A549 (cell line): ENCODE measurements at regions not wholly inside any gene's neighbourhood (a gene's known extent, or its start where the extent isn't known, plus 50 kb on each side); places are given as distances from the start of the nearest gene placed in this dataset.
"Not testable (repeated sequence)": the region's sequence is repeated elsewhere in the genome, so short reads cannot be mapped to it uniquely, and the experiment has no call there.

ENCODE experiments used
- CBX8 ChIP-seq: fragments of 200-600 bp; sonication (generic); IDR thresholded peaks from 2 replicates; pipeline ENCODE4 v1.6.1; 2016
- CHD2 ChIP-seq: fragments of 150-350 bp; IDR thresholded peaks from 2 replicates; pipeline ENCODE4 v1.6.1; 2014; ENCODE audit warnings: low read length; ENCODE audit not compliant: partially characterized antibody
- CTCF ChIP-seq: fragments of >200 bp; sonication (Bioruptor Twin); formaldehyde crosslinking; IDR thresholded peaks from 3 replicates; pipeline ENCODE4 v1.5.1; 2016
- E2F6 ChIP-seq: IDR thresholded peaks from 2 replicates; pipeline ENCODE4 v1.6.1; 2012; ENCODE audit warnings: low read depth, borderline replicate concordance
- HOXB13 ChIP-seq: fragments of 250-450 bp; sonication (Bioruptor Pico); IDR thresholded peaks from 2 replicates; pipeline ENCODE4 v1.5.0; 2020; ENCODE audit warnings: low read depth, mild to moderate bottlenecking, moderate library complexity
- HOXB5 ChIP-seq: fragments of 250-450 bp; sonication (Bioruptor Pico); IDR thresholded peaks from 2 replicates; pipeline ENCODE4 v1.5.0; 2020; ENCODE audit warnings: mild to moderate bottlenecking, moderate library complexity
- KDM5A ChIP-seq: fragments of 200-600 bp; sonication (generic); IDR thresholded peaks from 2 replicates; pipeline ENCODE4 v1.6.1; 2016; ENCODE audit warnings: antibody characterized with exemption, mild to moderate bottlenecking
- MAX ChIP-seq: IDR thresholded peaks from 2 replicates; pipeline ENCODE4 v1.6.1; 2012
- POLR2A ChIP-seq: IDR thresholded peaks from 2 replicates; pipeline ENCODE4 v1.6.1; 2012; ENCODE audit warnings: mild to moderate bottlenecking, low read length
- RFX5 ChIP-seq: fragments of 450-650 bp; IDR thresholded peaks from 2 replicates; pipeline ENCODE4 v1.7.1; 2014; ENCODE audit warnings: antibody characterized with exemption, mild to moderate bottlenecking, moderate library complexity
- SREBF2 ChIP-seq: fragments of 450-650 bp; IDR thresholded peaks from 2 replicates; pipeline ENCODE4 v1.6.1; 2014; ENCODE audit warnings: mild to moderate bottlenecking, moderate library complexity
- ZC3H11A ChIP-seq: fragments of 450-650 bp; IDR thresholded peaks from 2 replicates; pipeline ENCODE4 v1.6.1; 2014; ENCODE audit warnings: antibody characterized with exemption, mild to moderate bottlenecking
- ZFP36 ChIP-seq: fragments of 450-650 bp; IDR thresholded peaks from 2 replicates; pipeline ENCODE4 v1.6.1; 2014; ENCODE audit warnings: borderline replicate concordance; ENCODE audit not compliant: partially characterized antibody
- TF ChIP-seq, protein P1 (sequence below): fragments of 150-350 bp; IDR thresholded peaks from 2 replicates; pipeline ENCODE4 v1.6.1; 2014; ENCODE audit warnings: low read depth, mild to moderate bottlenecking, low read length

DNA sequence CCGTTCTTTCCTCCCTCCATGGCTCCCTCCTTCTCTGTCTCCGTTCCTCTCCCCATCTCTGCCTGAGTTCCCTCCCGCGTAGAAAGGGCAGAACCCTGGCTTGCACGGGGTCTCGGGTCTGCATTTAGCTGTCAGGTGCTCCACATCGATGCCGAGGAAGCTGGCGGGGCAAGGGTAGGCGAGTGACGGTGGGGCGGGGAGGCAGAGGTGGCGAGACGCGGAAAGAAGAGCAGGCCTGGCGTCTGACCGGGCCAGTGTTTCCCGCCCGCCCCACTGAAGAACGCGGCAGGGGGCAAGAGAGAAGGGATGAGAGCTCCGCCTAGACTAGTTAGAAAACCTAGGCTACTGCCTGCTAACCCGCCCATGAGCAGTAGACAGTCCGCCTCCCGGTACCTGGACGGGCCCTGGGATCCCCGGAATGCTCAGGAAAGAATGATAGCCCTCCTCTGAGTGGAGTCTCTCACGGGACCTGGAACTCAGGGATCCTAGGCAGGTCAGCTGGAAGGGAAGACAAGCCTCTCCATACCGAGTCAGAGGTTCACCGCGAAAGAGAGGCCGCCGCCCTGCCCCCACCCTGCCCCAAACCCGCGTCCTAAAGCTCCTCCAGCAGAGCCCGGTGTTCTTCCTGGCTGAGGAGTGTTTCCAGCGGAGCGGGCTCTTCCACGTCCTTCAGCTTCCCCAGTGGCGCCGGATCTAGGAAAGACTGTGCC, 357.9 kb upstream of the DEFB115 start:
- TF ChIP-seq ZC3H11A; CTCF; POLR2A; SREBF2; MAX; E2F6; CBX8; HOXB13 (CRISPR knock-in tag); HOXB5 (CRISPR knock-in tag); CHD2; RFX5; ZFP36; KDM5A: not testable (repeated sequence)
- TF ChIP-seq, protein P1, sequence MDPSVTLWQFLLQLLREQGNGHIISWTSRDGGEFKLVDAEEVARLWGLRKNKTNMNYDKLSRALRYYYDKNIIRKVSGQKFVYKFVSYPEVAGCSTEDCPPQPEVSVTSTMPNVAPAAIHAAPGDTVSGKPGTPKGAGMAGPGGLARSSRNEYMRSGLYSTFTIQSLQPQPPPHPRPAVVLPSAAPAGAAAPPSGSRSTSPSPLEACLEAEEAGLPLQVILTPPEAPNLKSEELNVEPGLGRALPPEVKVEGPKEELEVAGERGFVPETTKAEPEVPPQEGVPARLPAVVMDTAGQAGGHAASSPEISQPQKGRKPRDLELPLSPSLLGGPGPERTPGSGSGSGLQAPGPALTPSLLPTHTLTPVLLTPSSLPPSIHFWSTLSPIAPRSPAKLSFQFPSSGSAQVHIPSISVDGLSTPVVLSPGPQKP = not testable (repeated sequence)
